Hematopoietic multipotent progenitor cell (in vitro differentiated cells): ENCODE measurements at regions not wholly inside any gene's neighbourhood (a gene's known extent, or its start where the extent isn't known, plus 50 kb on each side); places are given as distances from the start of the nearest gene placed in this dataset.

ENCODE experiments used
- DNase-seq, 3 donors: peaks; one replicate each; pipeline ENCODE4 v3.0.0-alpha.2; 2011 to 2015; ENCODE audit warnings: low read depth in 2 of 3, low spot score in 2 of 3

GRCh38 chr18:70454704-70455322 is 166.0 kb downstream of the SOCS6 start:
- peak in 2 of 3 donors; percentile 52 to 81 for DNase-seq

GRCh38 chr18:70453058-70453775 is 164.4 kb downstream of the SOCS6 start:
- DNase-seq = no peak

- DNase-seq = no peak
Observed at GRCh38 chr18:70452501-70452900, 163.7 kb downstream of the SOCS6 start.

- peak in 1 of 3 donors; percentile 41 for DNase-seq
Observed at GRCh38 chr18:70450426-70451253, 161.8 kb downstream of the SOCS6 start.

GRCh38 chr18:70448588-70448987 is 159.7 kb downstream of the SOCS6 start:
- DNase-seq = peak in 2 of 3 donors; percentile 23 to 34

- DNase-seq = no peak
Observed at GRCh38 chr18:70446063-70446462, 157.2 kb downstream of the SOCS6 start.

- DNase-seq = no peak
Observed at GRCh38 chr18:70442933-70443332, 154.1 kb downstream of the SOCS6 start.

- DNase-seq = no peak
Observed at GRCh38 chr18:70432804-70433400, 144.1 kb downstream of the SOCS6 start.

GRCh38 chr18:70431203-70431624 is 142.4 kb downstream of the SOCS6 start:
- no peak for DNase-seq

- DNase-seq = no peak
Observed at GRCh38 chr18:70430501-70431173, 141.8 kb downstream of the SOCS6 start.

- DNase-seq = no peak
Observed at GRCh38 chr18:70429847-70430500, 141.1 kb downstream of the SOCS6 start.

- no peak for DNase-seq
Observed at GRCh38 chr18:70428439-70428838, 139.6 kb downstream of the SOCS6 start.

GRCh38 chr18:70426818-70427217 is 138.0 kb downstream of the SOCS6 start:
- no peak for DNase-seq

- DNase-seq = no peak
Observed at GRCh38 chr18:70425236-70425635, 136.4 kb downstream of the SOCS6 start.

GRCh38 chr18:70423988-70424387 is 135.1 kb downstream of the SOCS6 start:
- no peak for DNase-seq

GRCh38 chr18:70423120-70423519 is 134.3 kb downstream of the SOCS6 start:
- DNase-seq = no peak

GRCh38 chr18:70422391-70422965 is 133.6 kb downstream of the SOCS6 start:
- DNase-seq = no peak

- peak in 2 of 3 donors; percentile 17 to 33 for DNase-seq
Observed at GRCh38 chr18:70421471-70422390, 132.9 kb downstream of the SOCS6 start.
